Neural cell (in vitro differentiated cells): ENCODE measurements at regions not wholly inside any gene's neighbourhood (a gene's known extent, or its start where the extent isn't known, plus 50 kb on each side); places are given as distances from the start of the nearest gene placed in this dataset.

Source experiments
- H2AFZ ChIP-seq: fragments of 200-600, 300-800 bp; sonication (generic), shearing (Covaris generic); 2 replicates; pipeline ENCODE4 v1.6.0; 2014; ENCODE audit warnings: low read depth, mild to moderate bottlenecking, antibody characterized with exemption, low read length, moderate library complexity
- H3F3A ChIP-seq: fragments of 200-600 bp; shearing (Covaris generic); 2 replicates; pipeline ENCODE4 v1.6.1; 2016; ENCODE audit warnings: mild to moderate bottlenecking, moderate library complexity, mixed read lengths, antibody characterized with exemption, low read length; ENCODE audit not compliant: insufficient read depth, poor library complexity, severe bottlenecking
- H3K27ac ChIP-seq: fragments of 200-600, 300-800 bp; sonication (generic), shearing (Covaris generic); 2 replicates; pipeline ENCODE4 v1.5.1; 2014; ENCODE audit warnings: mild to moderate bottlenecking, low read length, moderate library complexity
- H3K27me3 ChIP-seq: fragments of 300-800, 200-600 bp; sonication (generic), shearing (Covaris generic); 2 replicates; pipeline ENCODE4 v1.6.0; 2014; ENCODE audit warnings: mild to moderate bottlenecking, low read depth, low read length, moderate library complexity; ENCODE audit not compliant: insufficient read depth
- H3K36me3 ChIP-seq: fragments of 300-800, 200-600 bp; sonication (generic), shearing (Covaris generic); 2 replicates; pipeline ENCODE4 v1.5.1; 2014; ENCODE audit warnings: mild to moderate bottlenecking, antibody characterized with exemption, low read length, moderate library complexity; ENCODE audit not compliant: insufficient read depth
- H3K4me2 ChIP-seq: fragments of 300-800, 200-600 bp; sonication (generic), shearing (Covaris generic); 2 replicates; pipeline ENCODE4 v1.6.0; 2014; ENCODE audit warnings: mild to moderate bottlenecking, low read length
- H3K4me3 ChIP-seq: fragments of 300-800, 200-600 bp; sonication (generic), shearing (Covaris generic); 2 replicates; pipeline ENCODE4 v1.5.1; 2014; ENCODE audit warnings: mild to moderate bottlenecking, low read length, moderate library complexity
- H3K79me2 ChIP-seq: fragments of 200-600 bp; shearing (Covaris generic); replicated peaks from 2 replicates; pipeline ENCODE4 v1.6.0; 2014; ENCODE audit warnings: mild to moderate bottlenecking, low read length, moderate library complexity; ENCODE audit not compliant: insufficient read depth
- H3K9ac ChIP-seq: fragments of 300-800, 200-600 bp; sonication (generic), shearing (Covaris generic); 2 replicates; pipeline ENCODE4 v1.6.1; 2016; ENCODE audit warnings: mild to moderate bottlenecking, low read length, mixed read lengths
- H3K9me2 ChIP-seq: fragments of 200-600 bp; shearing (Covaris generic); 2 replicates; pipeline ENCODE4 v1.6.1; 2016; ENCODE audit warnings: mild to moderate bottlenecking, low read length, mixed read lengths; ENCODE audit not compliant: insufficient read depth
- H3K9me3 ChIP-seq: fragments of 200-600, 300-800 bp; sonication (generic), shearing (Covaris generic); 2 replicates; pipeline ENCODE4 v1.6.1; 2016; ENCODE audit warnings: mild to moderate bottlenecking, mixed run types, low read length, moderate library complexity, mixed read lengths
- H4K20me1 ChIP-seq: fragments of 200-600 bp; shearing (Covaris generic); 2 replicates; pipeline ENCODE4 v1.6.1; 2016; ENCODE audit warnings: mild to moderate bottlenecking, mixed run types; ENCODE audit not compliant: insufficient read depth
- CTCF ChIP-seq: fragments of 450-650 bp; IDR thresholded peaks from 2 replicates; pipeline ENCODE4 v1.5.1; 2014; ENCODE audit warnings: antibody characterized with exemption, mild to moderate bottlenecking, moderate library complexity; ENCODE audit not compliant: poor library complexity, severe bottlenecking
- EP300 ChIP-seq: fragments of 450-650 bp; conservative IDR thresholded peaks from 2 replicates; pipeline ENCODE4 v1.6.1; 2014; ENCODE audit warnings: antibody characterized with exemption, mild to moderate bottlenecking, moderate library complexity; ENCODE audit not compliant: poor library complexity, severe bottlenecking
- EZH2 ChIP-seq: fragments of 200-600, 300-800 bp; shearing (Covaris generic), sonication (generic); IDR thresholded peaks from 2 replicates; pipeline ENCODE4 v1.6.1; 2014; ENCODE audit warnings: antibody characterized with exemption, low read length, borderline replicate concordance, mild to moderate bottlenecking; ENCODE audit not compliant: insufficient read depth, poor library complexity, severe bottlenecking
- MXI1 ChIP-seq: fragments of 450-650 bp; conservative IDR thresholded peaks from 2 replicates; pipeline ENCODE4 v1.6.1; 2014; ENCODE audit warnings: antibody characterized with exemption, mild to moderate bottlenecking; ENCODE audit not compliant: poor library complexity, severe bottlenecking
- POLR2AphosphoS5 ChIP-seq: IDR thresholded peaks from 2 replicates; pipeline ENCODE4 v1.6.1; 2012
- RAD21 ChIP-seq: fragments of 450-650 bp; conservative IDR thresholded peaks from 2 replicates; pipeline ENCODE4 v1.6.1; 2014; ENCODE audit warnings: antibody characterized with exemption, mild to moderate bottlenecking, moderate library complexity
- SMC3 ChIP-seq: fragments of 450-650 bp; conservative IDR thresholded peaks from 2 replicates; pipeline ENCODE4 v1.6.1; 2014; ENCODE audit warnings: antibody characterized with exemption, mild to moderate bottlenecking, moderate library complexity; ENCODE audit not compliant: poor library complexity
- TAF1 ChIP-seq: IDR thresholded peaks from 2 replicates; pipeline ENCODE4 v1.6.1; 2012; ENCODE audit warnings: low read depth
- TF ChIP-seq, protein P1 (sequence below): IDR thresholded peaks from 2 replicates; pipeline ENCODE4 v1.6.1; 2012; ENCODE audit warnings: borderline replicate concordance

- Histone ChIP-seq H3K36me3 (no peaks in the 10 kb centered on the region), H3K9ac (no peak overlapping the region), H3K9me2 (no peaks in the 10 kb centered on the region), H3K4me2 (no peak overlapping the region), H3F3A (no peaks in the 10 kb centered on the region), H2AFZ (no peak overlapping the region), H3K4me3 (no peak overlapping the region), H3K27me3 (no peaks in the 10 kb centered on the region), H4K20me1 (no peaks in the 10 kb centered on the region), H3K27ac (no peak overlapping the region), H3K79me2 (no peaks in the 10 kb centered on the region), H3K9me3 (no peaks in the 10 kb centered on the region)
- TF ChIP-seq EZH2 (no peak), TAF1 (no peak), MXI1 (no peak), POLR2AphosphoS5 (no peak), SMC3 (no peak), RAD21 (no peak), CTCF (no peak), EP300 (no peak)
- TF ChIP-seq, protein P1, sequence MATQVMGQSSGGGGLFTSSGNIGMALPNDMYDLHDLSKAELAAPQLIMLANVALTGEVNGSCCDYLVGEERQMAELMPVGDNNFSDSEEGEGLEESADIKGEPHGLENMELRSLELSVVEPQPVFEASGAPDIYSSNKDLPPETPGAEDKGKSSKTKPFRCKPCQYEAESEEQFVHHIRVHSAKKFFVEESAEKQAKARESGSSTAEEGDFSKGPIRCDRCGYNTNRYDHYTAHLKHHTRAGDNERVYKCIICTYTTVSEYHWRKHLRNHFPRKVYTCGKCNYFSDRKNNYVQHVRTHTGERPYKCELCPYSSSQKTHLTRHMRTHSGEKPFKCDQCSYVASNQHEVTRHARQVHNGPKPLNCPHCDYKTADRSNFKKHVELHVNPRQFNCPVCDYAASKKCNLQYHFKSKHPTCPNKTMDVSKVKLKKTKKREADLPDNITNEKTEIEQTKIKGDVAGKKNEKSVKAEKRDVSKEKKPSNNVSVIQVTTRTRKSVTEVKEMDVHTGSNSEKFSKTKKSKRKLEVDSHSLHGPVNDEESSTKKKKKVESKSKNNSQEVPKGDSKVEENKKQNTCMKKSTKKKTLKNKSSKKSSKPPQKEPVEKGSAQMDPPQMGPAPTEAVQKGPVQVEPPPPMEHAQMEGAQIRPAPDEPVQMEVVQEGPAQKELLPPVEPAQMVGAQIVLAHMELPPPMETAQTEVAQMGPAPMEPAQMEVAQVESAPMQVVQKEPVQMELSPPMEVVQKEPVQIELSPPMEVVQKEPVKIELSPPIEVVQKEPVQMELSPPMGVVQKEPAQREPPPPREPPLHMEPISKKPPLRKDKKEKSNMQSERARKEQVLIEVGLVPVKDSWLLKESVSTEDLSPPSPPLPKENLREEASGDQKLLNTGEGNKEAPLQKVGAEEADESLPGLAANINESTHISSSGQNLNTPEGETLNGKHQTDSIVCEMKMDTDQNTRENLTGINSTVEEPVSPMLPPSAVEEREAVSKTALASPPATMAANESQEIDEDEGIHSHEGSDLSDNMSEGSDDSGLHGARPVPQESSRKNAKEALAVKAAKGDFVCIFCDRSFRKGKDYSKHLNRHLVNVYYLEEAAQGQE, result no peak
Observed at GRCh38 chr9:616694-617093, 224.8 kb upstream of the DMRT1 start.

DNA sequence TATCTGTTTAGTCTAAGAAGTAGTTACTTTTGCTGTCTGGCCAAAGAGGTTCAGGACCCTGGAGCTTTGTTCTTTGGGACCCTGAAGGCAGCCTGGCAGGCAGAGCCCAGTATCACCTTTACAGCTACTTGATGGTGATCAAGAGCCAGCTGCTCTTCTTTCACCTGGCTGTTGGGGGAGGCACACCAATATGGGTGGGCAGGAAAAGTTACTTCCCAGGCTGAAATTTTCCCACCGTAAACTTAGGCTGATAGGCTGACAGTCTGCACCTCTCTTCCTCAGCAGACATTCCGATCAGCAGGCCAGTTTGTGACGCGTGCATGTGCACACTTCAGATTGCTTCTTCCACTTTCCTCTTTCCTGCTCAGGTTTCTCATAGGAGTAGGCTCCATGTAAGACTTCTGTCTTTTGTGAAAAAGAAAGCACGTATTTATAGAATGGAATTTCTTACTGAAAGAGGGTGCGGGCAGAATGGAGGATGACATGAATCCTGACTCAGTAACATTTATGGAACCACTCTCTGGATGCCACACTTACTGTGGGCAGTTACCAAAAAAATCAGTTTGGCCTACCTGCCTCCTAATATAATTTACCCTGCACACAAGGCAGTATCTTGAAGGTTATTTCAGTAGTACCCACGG lies 223.9 kb upstream of the DMRT1 start:
- Histone ChIP-seq H3K27ac (no peak overlapping the region), H3K9me3 (no peaks in the 10 kb centered on the region), H3K4me2 (no peak overlapping the region), H3K4me3 (no peak overlapping the region), H2AFZ (no peak overlapping the region), H3K9me2 (no peaks in the 10 kb centered on the region), H3K36me3 (no peaks in the 10 kb centered on the region), H3F3A (no peaks in the 10 kb centered on the region), H3K9ac (no peak overlapping the region), H4K20me1 (no peaks in the 10 kb centered on the region), H3K79me2 (no peaks in the 10 kb centered on the region), H3K27me3 (no peaks in the 10 kb centered on the region)
- TF ChIP-seq, protein P1, result no peak
- TF ChIP-seq SMC3 (no peak), TAF1 (no peak), POLR2AphosphoS5 (no peak), MXI1 (no peak), EP300 (no peak), CTCF (no peak), EZH2 (no peak), RAD21 (no peak)
